Stimulated activated CD4-positive, alpha-beta T cell treated with anti-CD3 and anti-CD28 coated beads, Interleukin-1b, Interleukin-23, amount 100 ng/mL, for 4 hours (primary cell): ENCODE measurements at regions not wholly inside any gene's neighbourhood (a gene's known extent, or its start where the extent isn't known, plus 50 kb on each side); places are given as distances from the start of the nearest gene placed in this dataset.

Experiments
- DNase-seq, 2 donors: peaks; one replicate each; pipeline ENCODE4 v3.0.0-alpha.2; 2020; ENCODE audit warnings: low read depth in 2 of 2

DNA sequence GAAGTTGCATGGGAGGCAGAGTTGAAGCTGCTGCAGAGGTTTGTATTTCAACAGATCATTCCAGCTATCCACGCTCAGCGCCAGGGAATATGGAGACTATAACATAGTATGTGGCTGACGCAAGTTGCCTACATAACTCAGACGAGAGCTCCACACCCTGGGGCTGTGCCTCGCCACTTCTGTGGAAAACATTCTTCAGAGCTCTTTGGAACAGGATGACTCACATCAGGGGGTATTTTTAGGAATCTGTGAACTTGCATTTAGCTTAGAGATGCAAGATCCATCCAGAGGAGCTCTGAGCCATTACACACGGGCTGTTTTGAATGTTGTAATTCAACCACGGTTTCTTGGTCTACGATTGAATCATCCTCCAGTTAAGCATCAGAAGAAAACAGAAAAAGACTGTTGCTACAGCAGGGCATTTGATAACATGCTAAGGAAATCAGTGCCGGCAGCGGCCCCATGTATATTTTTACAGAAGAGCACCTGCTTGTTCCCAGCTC is 481.5 kb upstream of the AKR1E2 start:
- DNase-seq: peak in 1 of 2 donors; percentile 14

DNA sequence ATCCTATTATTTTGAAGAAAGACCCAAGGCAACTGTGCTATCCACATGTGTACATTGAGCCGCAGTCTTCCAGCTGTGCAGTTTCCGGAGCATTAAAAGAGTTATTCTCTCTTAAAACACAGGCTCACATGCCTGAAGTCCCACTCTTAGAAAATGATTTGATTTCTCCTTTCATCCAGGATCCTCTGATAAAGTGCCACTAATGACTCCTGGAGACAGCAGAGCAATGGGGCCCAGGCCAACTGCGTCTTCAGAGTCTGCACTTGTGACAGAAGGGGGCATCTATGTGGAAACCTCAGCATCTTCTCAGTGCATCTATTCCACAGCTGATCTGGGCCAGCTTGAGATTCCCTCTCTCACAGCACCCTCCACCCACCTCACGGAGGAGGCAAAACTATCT is 482.1 kb upstream of the AKR1E2 start:
- no peak for DNase-seq

DNA sequence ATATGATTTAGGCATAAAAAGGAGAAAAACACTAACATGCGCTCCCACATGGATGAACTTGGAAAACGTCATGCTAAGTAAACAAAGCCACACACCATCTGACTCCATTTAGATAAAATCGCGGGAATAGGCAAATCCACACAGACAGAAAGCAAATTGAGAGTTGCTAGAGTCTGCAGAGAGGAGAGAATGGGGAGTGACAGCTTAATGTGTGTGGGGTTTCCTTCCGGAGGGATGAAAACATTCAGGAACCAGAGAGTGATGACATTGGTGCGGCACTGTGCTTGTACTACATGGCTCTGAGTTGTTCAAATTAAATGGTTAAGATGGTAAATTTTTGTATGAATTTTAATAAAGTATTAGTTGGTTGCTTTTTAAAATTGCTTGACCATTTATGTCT is 482.9 kb upstream of the AKR1E2 start:
- no peak for DNase-seq

DNA sequence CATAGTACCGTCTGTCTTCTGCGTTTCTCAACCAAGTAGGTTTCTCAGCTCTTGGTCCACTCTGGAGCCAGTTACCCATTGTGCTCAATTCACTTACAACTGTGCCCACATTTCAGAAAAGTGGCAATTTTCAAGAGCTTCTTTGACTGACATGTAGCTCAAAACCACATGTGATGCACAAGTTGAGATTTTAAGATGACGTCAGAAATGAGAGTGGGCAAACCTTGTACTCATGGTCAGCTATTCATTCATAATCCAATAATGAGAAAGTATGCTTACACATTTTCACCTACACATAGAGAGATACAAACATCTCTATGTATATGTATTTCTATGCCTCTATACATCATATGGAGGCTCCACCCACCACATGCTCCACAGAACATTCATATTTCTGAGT is 487.2 kb upstream of the AKR1E2 start:
- no peak for DNase-seq

DNA sequence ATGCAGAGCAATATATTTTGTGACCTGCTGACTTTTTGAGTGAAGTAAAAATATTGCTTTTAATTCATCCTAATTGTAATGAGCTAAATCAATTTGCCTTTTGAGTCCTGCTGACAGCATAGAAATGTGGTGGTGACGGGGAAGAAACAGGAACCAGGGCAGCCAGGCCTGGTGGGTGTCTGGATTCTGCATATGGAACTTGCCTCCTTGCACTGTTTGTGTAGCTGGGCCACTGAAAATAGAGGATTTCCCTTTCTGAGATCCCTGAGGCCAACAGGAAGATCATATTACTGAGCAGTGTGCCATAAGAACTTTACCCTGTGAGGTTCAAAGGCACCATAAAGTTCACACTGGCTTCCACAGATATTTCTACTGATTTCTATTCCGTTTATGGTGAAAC is 488.4 kb upstream of the AKR1E2 start:
- no peak for DNase-seq

DNA sequence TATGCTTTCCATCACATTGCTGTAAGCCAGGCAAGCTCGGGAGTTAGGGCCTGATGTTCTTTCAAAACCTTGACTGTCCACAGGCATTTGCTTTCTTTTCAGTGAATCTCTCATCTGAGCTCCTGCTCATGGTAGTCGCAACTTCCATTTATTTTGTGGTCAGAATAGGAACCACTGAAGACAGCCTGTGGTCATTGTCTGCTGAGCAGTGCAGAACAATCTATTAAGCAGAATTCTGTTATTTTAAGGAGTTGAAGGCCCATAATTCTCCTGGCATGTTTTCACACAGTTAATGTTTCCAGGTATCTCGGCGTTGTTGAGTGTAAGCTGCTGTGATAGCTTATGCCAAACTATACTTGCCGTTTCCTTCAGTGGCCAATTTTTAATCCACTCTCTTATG is 491.1 kb upstream of the AKR1E2 start:
- no peak for DNase-seq

DNA sequence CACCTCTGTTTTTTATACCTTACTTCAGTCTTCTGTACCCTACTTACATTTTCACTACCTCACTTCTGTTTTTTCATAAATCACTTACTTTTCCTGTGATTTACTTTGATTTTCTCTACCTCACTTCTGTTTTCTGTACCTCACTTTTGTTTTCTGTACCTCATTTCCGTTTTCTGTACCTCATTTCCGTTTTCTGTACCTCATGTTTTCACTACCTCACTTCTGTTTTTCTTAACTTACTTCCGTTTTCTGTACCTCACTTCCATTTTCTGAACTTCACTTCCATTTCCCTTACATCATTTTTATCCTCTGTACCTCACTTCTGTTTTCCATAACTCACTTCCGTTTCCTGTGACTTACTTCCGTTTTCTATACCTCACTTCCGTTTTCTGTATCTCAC is 492.0 kb upstream of the AKR1E2 start:
- DNase-seq: no peak

DNA sequence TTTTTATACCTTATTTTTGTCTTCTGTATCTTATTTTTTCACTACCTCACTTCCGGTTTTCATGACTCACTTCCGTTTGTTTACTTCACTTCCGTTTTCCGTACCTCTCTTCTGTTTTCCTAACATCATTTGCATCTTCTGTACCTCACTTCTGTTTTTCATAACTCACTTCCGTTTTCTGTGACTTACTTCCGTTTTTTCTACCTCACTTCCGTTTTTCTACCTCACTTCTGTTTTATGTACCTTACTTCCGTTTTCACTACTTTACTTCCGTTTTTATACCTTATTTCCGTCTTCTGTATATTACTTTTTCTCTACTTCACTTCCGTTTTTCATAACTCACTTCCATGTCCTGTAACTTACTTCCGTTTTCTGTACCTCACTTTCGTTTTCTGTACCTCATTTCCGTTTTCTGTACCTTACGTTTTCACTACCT is 492.5 kb upstream of the AKR1E2 start:
- no peak for DNase-seq

DNA sequence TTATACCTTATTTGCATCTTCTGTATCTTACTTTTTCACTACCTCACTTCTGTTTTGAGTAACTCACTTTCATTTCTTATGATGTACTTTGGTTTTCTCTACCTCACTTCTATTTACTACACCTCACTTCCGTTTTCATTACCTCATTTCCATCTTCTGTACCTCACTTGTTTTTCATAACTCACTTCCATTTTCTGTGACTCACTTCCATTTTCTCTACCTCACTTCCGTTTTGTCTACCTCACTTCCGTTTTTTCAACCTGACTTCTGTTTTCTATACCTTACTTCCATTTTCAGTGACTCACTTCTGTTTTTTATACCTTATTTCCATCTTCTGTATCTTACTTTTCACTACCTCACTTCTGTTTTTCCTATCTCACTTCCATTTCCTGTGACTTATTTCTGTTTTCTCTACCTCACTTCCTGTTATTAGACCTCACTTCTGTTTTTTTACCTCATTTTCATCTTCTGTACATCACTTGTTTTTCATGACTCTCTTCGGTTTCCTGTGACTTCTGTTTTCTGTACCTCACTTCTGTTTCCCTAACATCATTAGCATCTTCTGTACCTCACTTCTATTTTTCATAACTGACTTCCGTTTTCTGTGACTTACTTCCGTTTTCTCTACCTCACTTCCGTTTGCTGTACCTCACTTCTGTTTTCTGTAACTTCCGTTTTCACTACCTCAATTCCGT is 493.1 kb upstream of the AKR1E2 start:
- DNase-seq: no peak

DNA sequence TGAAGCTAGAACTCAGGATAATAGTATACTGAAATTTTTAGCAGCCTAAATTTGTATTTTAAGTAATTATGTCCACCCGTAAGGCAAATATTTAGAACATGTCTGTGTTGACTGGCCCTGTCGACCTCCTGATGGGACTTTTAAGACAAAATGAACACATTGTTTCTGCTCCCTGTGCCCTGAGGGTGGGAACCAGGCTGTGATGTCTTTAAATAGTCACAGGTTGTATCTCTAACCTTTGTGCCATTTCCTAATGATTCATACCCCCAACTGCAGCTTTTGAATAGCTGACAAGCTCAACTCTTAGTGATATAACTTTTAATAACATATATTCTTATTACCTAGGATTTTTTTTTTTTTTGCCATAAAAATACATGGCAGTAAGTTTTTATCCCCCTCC is 494.9 kb upstream of the AKR1E2 start:
- DNase-seq: no peak

DNA sequence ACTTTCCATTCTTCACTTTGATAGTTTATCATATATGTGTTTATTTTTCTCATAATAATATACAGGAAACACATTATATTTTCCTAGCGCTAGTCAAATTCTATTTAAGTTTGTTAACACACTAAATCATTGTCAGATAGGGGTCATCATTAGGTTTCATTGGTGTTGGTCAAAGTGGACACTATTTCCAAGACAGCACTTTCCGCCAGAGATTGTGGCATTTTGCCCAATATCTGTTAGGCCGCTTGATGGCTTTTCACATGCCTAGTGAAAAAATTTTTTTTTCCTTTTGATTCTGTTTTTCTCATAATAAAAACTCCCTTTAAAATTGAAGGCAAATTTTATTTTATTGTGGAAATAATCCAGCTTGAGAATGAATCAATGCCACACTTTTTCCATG is 495.4 kb upstream of the AKR1E2 start:
- no peak for DNase-seq

DNA sequence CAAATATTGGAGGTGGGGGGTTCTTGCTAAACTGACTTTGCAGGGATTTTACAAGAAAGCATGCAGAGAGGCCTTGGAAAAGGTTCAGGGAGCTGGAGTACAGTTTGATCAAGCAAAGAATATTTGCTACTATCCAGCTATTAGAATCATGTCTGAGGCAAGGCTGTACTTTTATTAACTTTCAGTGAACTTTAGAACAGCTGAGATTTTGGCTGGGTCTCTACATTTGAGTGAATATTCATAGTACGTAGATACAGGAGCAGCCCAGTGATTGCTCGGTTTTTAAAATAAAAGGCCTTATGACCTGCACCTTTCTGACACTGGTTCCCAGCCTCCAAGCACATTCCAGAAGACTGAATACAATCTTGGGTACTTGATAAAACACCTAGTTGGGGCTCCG is 496.8 kb upstream of the AKR1E2 start:
- DNase-seq: no peak

DNA sequence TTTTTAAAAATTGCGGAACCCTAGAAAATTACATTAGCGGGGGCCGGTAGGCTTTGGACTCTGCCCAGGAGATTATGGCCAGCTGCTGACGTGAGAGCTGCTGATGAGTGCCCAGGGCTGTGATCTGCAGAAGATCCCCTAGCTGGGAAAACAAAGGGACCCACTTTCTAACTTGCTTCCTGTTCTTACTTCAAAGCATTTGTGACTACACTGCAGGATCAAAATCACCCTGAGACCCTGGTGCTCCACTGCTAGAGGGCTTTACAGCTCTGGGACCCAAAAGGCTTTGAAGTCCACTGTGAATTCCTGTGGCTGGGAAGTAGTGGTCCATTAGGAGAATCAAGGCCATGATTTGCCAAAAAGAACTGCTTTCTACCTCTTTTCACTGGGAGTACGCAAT is 499.4 kb upstream of the AKR1E2 start:
- no peak for DNase-seq

DNA sequence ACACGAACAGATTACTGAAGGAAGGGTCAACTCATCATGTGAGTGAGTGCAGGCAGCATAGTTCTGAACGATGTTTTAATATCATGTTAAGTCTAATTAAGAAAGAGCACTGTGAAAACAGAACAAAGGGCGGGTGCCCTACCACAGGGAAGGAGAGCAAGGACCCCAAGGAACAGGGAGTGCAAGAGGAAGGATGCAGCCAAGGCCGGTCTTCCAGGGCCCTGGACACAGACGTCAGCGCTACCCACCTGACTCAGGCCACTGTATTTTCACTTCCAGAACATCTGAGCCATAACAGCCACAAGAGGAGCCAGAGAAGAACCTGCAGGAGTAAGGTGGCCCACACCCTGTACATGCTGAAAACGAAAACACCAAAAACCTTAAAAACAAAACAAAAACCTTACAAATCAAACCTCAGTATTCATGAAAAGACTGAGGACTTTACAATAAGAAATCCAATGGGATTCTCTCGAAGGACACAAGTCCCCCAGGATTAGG is 506.1 kb upstream of the AKR1E2 start:
- DNase-seq: no peak

DNA sequence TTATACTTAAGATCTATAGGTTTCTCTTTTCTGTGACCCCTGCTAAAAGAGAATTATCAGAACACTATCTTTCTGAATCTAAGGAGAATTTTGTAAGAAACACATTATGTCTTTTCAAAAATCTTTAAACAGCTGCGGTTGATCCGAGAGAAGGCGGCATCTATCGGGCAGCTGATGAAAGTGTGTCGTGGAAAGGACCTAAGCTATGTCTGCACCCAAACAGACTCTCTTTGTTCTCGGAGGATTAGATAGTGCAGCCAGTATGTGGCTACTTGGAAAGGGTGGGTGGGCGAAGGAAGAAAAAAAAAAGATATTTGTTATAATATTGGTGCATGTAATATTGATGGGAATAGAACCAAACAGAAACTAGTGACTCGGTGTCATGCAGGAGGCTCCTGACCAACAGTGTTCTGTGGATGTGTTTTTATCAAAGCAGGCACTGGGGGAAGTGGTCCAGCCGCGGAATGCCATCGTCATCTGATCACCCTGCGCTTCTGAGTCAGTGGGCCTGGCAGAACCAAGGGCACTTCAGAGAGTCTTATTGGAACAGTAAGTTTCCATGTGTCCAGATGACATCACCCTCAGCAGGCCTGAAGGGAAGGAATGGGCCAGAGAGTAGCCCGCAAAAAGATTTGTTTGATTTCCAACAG is 509.7 kb upstream of the AKR1E2 start:
- DNase-seq: no peak

DNA sequence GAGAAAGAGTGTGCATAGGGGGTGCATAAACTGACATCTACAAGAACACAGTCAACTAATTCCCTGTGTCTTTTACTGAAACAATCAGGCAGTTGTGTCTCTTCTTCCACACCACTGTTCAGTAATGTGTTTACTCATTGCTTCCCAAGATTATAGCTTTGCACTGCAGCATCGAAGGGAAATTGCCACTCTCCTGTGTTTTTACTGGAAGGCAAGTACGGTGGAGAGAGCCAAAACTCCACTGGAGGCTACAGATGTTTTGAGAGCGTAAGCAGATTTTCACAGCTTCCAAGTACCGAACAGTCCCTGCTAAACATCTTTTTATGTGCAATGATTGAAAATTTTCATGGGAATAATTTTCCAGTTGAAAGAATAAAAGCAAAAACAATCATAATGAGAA is 510.5 kb upstream of the AKR1E2 start:
- DNase-seq: no peak

DNA sequence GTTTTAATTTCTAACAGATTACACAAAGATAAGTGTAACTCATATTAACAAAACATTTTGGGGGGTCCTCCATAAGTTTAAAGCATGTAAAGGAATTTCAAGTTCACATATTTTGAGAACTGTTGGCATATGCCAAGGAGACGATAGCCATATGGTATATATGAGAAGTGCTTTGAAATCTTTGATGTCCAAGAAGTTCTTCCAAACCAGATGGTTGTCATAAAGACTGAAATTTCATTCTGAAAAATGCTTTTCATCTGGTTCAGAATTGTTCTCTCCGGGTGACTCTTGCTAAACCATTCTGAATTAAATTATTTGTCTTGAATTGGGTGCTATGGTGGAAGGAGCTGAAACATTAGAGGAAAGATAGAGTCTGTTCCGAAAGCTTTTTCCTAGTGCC is 513.0 kb upstream of the AKR1E2 start:
- no peak for DNase-seq

DNA sequence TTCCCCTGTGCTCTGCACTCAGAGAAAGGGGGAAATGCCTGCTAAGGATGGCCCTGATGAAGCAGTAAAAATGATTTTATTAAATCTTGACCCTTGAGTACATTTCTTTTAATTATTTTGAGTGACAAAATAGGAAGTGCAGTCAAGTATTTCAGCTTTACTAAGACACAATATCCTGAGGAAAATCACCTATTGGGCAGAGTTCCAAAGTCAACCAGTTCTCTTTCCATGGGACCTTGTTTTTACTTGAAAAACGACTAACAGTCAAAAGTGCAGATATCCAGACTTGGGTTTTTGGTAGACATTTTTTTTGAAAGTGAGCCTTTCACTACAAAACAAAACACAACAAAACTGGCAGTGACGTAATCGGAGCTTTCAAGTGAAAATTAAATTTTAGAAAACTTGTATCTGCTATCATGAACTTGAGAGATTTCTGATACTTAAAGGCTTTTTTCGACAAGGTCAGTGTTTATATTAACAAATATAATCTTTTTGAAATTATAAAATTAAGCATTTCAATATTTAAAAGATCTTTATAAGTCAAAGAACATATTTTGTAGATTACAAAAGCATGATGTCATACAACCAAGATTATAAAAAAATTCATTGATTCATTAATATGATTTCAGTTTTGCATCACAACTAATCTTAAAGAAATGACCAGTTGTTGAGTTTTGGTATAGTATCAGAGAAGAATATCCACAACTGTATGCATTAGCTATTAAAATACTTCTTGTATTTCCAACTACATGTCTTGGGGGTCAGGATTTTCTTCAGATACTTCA is 513.8 kb upstream of the AKR1E2 start:
- DNase-seq: no peak

DNA sequence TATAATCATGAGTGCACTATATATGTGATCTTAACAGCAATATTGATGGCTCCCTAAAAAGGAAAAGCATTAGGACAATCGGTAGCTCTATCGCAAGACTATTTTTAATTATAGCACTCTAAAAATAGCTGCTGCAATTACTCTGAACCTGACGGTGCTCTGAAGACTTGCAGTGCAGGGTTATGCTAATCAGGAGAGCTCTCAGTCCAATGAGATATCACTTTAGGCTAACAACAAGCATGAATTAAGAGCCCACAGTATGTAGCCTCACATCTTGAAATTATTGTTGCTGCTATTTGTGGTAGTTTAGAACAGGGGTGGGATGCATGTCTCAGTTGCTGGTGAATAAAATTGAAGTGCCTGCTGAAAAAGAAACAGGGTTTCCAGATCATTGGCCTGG is 515.8 kb upstream of the AKR1E2 start:
- DNase-seq: no peak

DNA sequence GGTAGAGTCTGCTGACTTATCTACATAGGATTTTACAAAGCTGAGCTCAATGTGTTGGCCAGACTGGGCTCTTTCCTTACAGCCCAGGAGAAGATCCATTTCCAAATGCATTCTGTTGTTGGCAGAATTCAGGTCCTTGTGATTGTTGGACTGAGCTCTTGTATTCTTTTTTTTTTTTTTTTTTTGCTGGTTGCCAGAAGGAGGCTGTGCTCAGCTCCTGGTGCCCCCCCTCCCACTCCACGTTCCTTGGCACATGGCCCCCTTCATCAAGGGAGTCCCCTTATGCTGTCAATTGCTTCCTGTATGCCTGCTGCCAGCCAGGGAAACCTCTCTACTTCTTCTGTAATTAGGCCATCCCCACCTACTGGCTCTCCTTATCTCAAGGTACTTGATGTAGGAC is 518.1 kb upstream of the AKR1E2 start:
- DNase-seq: no peak

DNA sequence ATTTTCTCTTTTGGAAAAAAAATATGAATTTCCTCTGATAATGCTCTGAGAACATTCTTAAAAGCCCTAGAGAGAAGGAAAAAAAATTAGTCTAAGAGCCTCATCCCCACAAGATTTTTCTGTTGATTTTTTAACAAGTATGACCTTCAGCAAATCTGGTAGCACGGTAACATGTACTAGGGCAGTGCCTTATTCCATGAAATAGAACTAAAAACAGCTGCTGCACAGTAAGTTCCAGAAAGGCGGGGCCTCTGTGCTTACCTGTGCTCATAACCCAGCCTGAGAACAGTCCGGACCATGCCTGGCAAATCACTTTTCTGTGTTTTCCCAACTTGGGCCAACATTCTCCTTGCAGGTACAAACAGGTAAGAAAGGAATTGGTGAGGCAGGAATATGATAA is 519.1 kb upstream of the AKR1E2 start:
- DNase-seq: no peak

DNA sequence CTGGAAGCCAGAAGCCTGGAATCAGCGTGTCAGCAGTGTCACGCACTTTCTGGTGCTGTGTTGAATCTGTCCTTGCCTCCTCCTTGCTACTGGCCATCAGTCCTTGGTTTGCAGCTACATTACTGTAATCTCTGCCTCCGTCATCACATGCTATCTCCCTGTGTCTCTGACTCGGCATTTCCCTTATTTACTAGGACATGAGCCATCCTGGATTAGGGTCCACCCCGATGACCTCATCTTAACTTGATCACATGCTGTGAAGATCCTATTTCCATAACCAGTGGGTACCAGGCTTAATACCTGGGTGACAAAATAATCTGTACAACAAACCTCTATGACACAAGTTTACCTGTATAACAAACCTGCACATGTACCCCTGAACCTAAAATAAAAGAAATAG is 518.0 kb upstream of the KLF6 start:
- DNase-seq: no peak
